ENCODE measurements at regions not wholly inside any gene's neighbourhood (a gene's known extent, or its start where the extent isn't known, plus 50 kb on each side); places are given as distances from the start of the nearest gene placed in this dataset.
"Not testable (repeated sequence)": the region's sequence is repeated elsewhere in the genome, so short reads cannot be mapped to it uniquely, and the experiment has no call there.

GRCh38 chr6:44021589-44022295, 105.5 kb downstream of the MRPL14 start:
- Histone ChIP-seq H3K4ac (ENCODE audit: low read length) (no peak overlapping the region), H4K91ac (ENCODE audit: low read depth, low read length, poor library complexity) (no peak overlapping the region), H3K9ac (ENCODE audit: low read depth, low read length, poor library complexity) (no peak overlapping the region), H3K27ac (replicated peaks; ENCODE audit: low read length) (no peak overlapping the region), H3K9me3 (replicated peaks in 1 of 2; ENCODE audit: control insufficient read depth in 2 of 2, insufficient read depth in 1 of 2, low read depth in 1 of 2, low read length in 2 of 2) (no peaks in the 10 kb centered on the region), H2AFZ (ENCODE audit: low read length) (no peak overlapping the region), H2AK5ac (ENCODE audit: low read depth, low read length) (peak overlapping the region; percentile 60), H3K18ac (ENCODE audit: low read length) (peak overlapping the region; percentile 33), H2BK120ac (ENCODE audit: low read depth, low read length) (peak overlapping the region; percentile 39), H3K23ac (ENCODE audit: low read depth, low read length, poor library complexity) (peak overlapping the region; percentile 77), H3K4me3 (ENCODE audit: low read length in 2 of 2) (no peak overlapping the region), H3K4me2 (ENCODE audit: insufficient read depth, low read length, poor library complexity, severe bottlenecking) (no peak overlapping the region), H4K8ac (ENCODE audit: low read depth, low read length) (no peak overlapping the region), H3K36me3 (replicated peaks in 1 of 2; ENCODE audit: control insufficient read depth in 2 of 2, insufficient read depth in 2 of 2, low read length in 2 of 2) (no peaks in the 10 kb centered on the region), H3K4me1 (ENCODE audit: control insufficient read depth in 2 of 2, insufficient read depth in 1 of 2, low read depth in 1 of 2, low read length in 2 of 2) (peaks cover 0 to 8% of the 10 kb centered on the region in 2 donors), H2BK15ac (ENCODE audit: low read length) (no peak overlapping the region), H3K27me3 (ENCODE audit: control insufficient read depth in 3 of 3, insufficient read depth in 3 of 3, low read depth in 1 of 3, low read length in 3 of 3) (no peaks in the 10 kb centered on the region), H2BK5ac (ENCODE audit: low read length) (no peak overlapping the region), H2BK12ac (ENCODE audit: low read length) (peak overlapping the region; percentile 14), H3K14ac (ENCODE audit: low read length) (no peak overlapping the region), H3K79me1 (ENCODE audit: low read depth, low read length) (no peaks in the 10 kb centered on the region)
- WGBS, 2 donors (ENCODE audit: extremely low coverage in 2 of 2, insufficient read length in 2 of 2, insufficient replicate concordance in 1 of 2), result no CpG with 5 or more reads among the region's 9 CpGs
- no peak for DNase-seq (ENCODE audit: low spot score)

- Histone ChIP-seq H2AFZ (ENCODE audit: low read length) (no peak overlapping the region), H2BK5ac (ENCODE audit: low read length) (no peak overlapping the region), H3K4me2 (ENCODE audit: insufficient read depth, low read length, poor library complexity, severe bottlenecking) (no peak overlapping the region), H4K8ac (ENCODE audit: low read depth, low read length) (no peak overlapping the region), H3K4me3 (ENCODE audit: low read length in 2 of 2) (no peak overlapping the region), H3K9ac (ENCODE audit: low read depth, low read length, poor library complexity) (no peak overlapping the region), H2AK5ac (ENCODE audit: low read depth, low read length) (no peak overlapping the region), H2BK12ac (ENCODE audit: low read length) (no peak overlapping the region), H3K79me1 (ENCODE audit: low read depth, low read length) (no peaks in the 10 kb centered on the region), H3K9me3 (replicated peaks in 1 of 2; ENCODE audit: control insufficient read depth in 2 of 2, insufficient read depth in 1 of 2, low read depth in 1 of 2, low read length in 2 of 2) (no peaks in the 10 kb centered on the region), H3K18ac (ENCODE audit: low read length) (no peak overlapping the region), H4K91ac (ENCODE audit: low read depth, low read length, poor library complexity) (peak overlapping the region; percentile 3), H3K27me3 (ENCODE audit: control insufficient read depth in 3 of 3, insufficient read depth in 3 of 3, low read depth in 1 of 3, low read length in 3 of 3) (no peaks in the 10 kb centered on the region), H3K4ac (ENCODE audit: low read length) (no peak overlapping the region), H3K23ac (ENCODE audit: low read depth, low read length, poor library complexity) (no peak overlapping the region), H3K36me3 (replicated peaks in 1 of 2; ENCODE audit: control insufficient read depth in 2 of 2, insufficient read depth in 2 of 2, low read length in 2 of 2) (no peaks in the 10 kb centered on the region), H3K27ac (replicated peaks; ENCODE audit: low read length) (no peak overlapping the region), H3K14ac (ENCODE audit: low read length) (no peak overlapping the region), H3K4me1 (ENCODE audit: control insufficient read depth in 2 of 2, insufficient read depth in 1 of 2, low read depth in 1 of 2, low read length in 2 of 2) (peaks cover 0 to 8% of the 10 kb centered on the region in 2 donors), H2BK15ac (ENCODE audit: low read length) (no peak overlapping the region), H2BK120ac (ENCODE audit: low read depth, low read length) (no peak overlapping the region)
- no peak for DNase-seq (ENCODE audit: low spot score)
- WGBS, 2 donors (ENCODE audit: extremely low coverage in 2 of 2, insufficient read length in 2 of 2, insufficient replicate concordance in 1 of 2), result no CpG with 5 or more reads among the region's 12 CpGs
Measured at GRCh38 chr6:44020664-44021425, 106.4 kb downstream of the MRPL14 start.

DNA sequence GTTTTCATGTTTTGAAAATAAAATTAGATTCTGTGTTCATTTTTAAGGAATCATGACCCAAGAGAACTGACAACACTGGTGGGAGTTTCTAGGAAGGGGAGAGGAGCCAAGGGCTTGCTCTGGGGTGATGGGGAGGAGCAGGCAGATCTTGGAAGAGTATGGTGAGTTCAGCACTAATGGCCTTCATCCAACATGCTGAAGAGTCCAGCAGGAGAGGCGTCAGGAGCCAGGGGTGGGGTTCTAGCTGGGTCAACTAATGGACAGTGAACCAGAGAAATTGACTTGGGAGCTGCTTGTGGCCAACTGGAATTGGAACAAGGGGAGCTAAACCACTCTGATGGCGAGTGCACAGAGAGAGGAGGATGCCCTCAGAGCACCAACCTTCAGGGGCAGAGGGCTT, 107.1 kb downstream of the MRPL14 start:
- Histone ChIP-seq H2AK5ac (ENCODE audit: low read depth, low read length) (no peak overlapping the region), H3K9ac (ENCODE audit: low read depth, low read length, poor library complexity) (no peak overlapping the region), H3K27me3 (ENCODE audit: control insufficient read depth in 3 of 3, insufficient read depth in 3 of 3, low read depth in 1 of 3, low read length in 3 of 3) (no peaks in the 10 kb centered on the region), H3K36me3 (replicated peaks in 1 of 2; ENCODE audit: control insufficient read depth in 2 of 2, insufficient read depth in 2 of 2, low read length in 2 of 2) (no peaks in the 10 kb centered on the region), H2BK5ac (ENCODE audit: low read length) (no peak overlapping the region), H2BK120ac (ENCODE audit: low read depth, low read length) (no peak overlapping the region), H2BK15ac (ENCODE audit: low read length) (no peak overlapping the region), H3K79me1 (ENCODE audit: low read depth, low read length) (no peaks in the 10 kb centered on the region), H3K18ac (ENCODE audit: low read length) (no peak overlapping the region), H3K4me2 (ENCODE audit: insufficient read depth, low read length, poor library complexity, severe bottlenecking) (no peak overlapping the region), H4K91ac (ENCODE audit: low read depth, low read length, poor library complexity) (no peak overlapping the region), H2AFZ (ENCODE audit: low read length) (no peak overlapping the region), H3K14ac (ENCODE audit: low read length) (no peak overlapping the region), H3K4ac (ENCODE audit: low read length) (no peak overlapping the region), H2BK12ac (ENCODE audit: low read length) (no peak overlapping the region), H3K4me3 (ENCODE audit: low read length in 2 of 2) (no peak overlapping the region), H3K23ac (ENCODE audit: low read depth, low read length, poor library complexity) (no peak overlapping the region), H4K8ac (ENCODE audit: low read depth, low read length) (no peak overlapping the region), H3K4me1 (ENCODE audit: control insufficient read depth in 2 of 2, insufficient read depth in 1 of 2, low read depth in 1 of 2, low read length in 2 of 2) (peaks cover 0 to 8% of the 10 kb centered on the region in 2 donors), H3K27ac (replicated peaks; ENCODE audit: low read length) (no peak overlapping the region), H3K9me3 (replicated peaks in 1 of 2; ENCODE audit: control insufficient read depth in 2 of 2, insufficient read depth in 1 of 2, low read depth in 1 of 2, low read length in 2 of 2) (no peaks in the 10 kb centered on the region)
- WGBS, 2 donors (ENCODE audit: extremely low coverage in 2 of 2, insufficient read length in 2 of 2, insufficient replicate concordance in 1 of 2), result no CpG with 5 or more reads among the region's 2 CpGs
- DNase-seq (ENCODE audit: low spot score), result no peak

DNA sequence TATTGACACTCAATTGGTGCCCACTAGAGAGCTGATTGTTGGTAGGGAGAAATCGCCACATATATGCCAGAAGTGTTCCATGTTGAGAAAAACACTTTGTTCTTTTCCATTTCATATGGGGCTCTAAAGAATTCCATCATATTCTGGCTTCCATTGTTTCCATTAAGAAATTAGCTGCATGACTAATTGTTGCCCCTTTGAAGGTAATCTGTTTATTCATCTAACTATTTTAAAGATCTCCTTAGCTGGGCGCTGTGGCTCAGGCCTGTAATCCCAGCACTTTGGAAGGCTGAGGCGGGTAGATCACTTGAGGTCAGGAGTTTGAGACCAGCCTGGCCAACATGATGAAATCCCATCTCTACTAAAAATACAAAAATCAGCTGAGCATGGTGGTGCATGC, 109.9 kb downstream of the MRPL14 start:
- not testable (repeated sequence) for DNase-seq (ENCODE audit: low spot score); H2AK5ac ChIP-seq (ENCODE audit: low read depth, low read length); H3K23ac ChIP-seq (ENCODE audit: low read depth, low read length, poor library complexity); H2BK120ac ChIP-seq (ENCODE audit: low read depth, low read length); H4K91ac ChIP-seq (ENCODE audit: low read depth, low read length, poor library complexity); H3K4me3 ChIP-seq (ENCODE audit: low read length in 2 of 2); H3K27me3 ChIP-seq (ENCODE audit: control insufficient read depth in 3 of 3, insufficient read depth in 3 of 3, low read depth in 1 of 3, low read length in 3 of 3); H2BK5ac ChIP-seq (ENCODE audit: low read length); H3K9ac ChIP-seq (ENCODE audit: low read depth, low read length, poor library complexity); H2AFZ ChIP-seq (ENCODE audit: low read length); H3K4me1 ChIP-seq (ENCODE audit: control insufficient read depth in 2 of 2, insufficient read depth in 1 of 2, low read depth in 1 of 2, low read length in 2 of 2); H3K14ac ChIP-seq (ENCODE audit: low read length); H3K18ac ChIP-seq (ENCODE audit: low read length); H3K27ac ChIP-seq (replicated peaks; ENCODE audit: low read length); H3K4ac ChIP-seq (ENCODE audit: low read length); H2BK12ac ChIP-seq (ENCODE audit: low read length); H3K4me2 ChIP-seq (ENCODE audit: insufficient read depth, low read length, poor library complexity, severe bottlenecking); H4K8ac ChIP-seq (ENCODE audit: low read depth, low read length); H3K79me1 ChIP-seq (ENCODE audit: low read depth, low read length); H2BK15ac ChIP-seq (ENCODE audit: low read length); H3K9me3 ChIP-seq (replicated peaks in 1 of 2; ENCODE audit: control insufficient read depth in 2 of 2, insufficient read depth in 1 of 2, low read depth in 1 of 2, low read length in 2 of 2); H3K36me3 ChIP-seq (replicated peaks in 1 of 2; ENCODE audit: control insufficient read depth in 2 of 2, insufficient read depth in 2 of 2, low read length in 2 of 2)
- WGBS, 2 donors (ENCODE audit: extremely low coverage in 2 of 2, insufficient read length in 2 of 2, insufficient replicate concordance in 1 of 2), result no CpG with 5 or more reads among the region's 3 CpGs

All from neuronal stem cell (in vitro differentiated cells).